A549 (cell line): ENCODE measurements at regions not wholly inside any gene's neighbourhood (a gene's known extent, or its start where the extent isn't known, plus 50 kb on each side); places are given as distances from the start of the nearest gene placed in this dataset.

Experiments
- EHMT2 ChIP-seq: fragments of 200-600 bp; sonication (generic); IDR thresholded peaks from 2 replicates; pipeline ENCODE4 v1.6.1; 2016; ENCODE audit warnings: antibody characterized with exemption, low read depth, mild to moderate bottlenecking, moderate library complexity
- TF ChIP-seq, protein P1 (sequence below): fragments of >200 bp; sonication (Bioruptor Twin); formaldehyde crosslinking; IDR thresholded peaks from 3 replicates; pipeline ENCODE4 v1.5.1; 2016
- TF ChIP-seq, protein P2 (sequence below): fragments of 450-650 bp; IDR thresholded peaks from 2 replicates; pipeline ENCODE4 v1.6.1; 2014; ENCODE audit warnings: antibody characterized with exemption
- TF ChIP-seq, protein P3 (sequence below): fragments of >200 bp; sonication (Bioruptor Twin); formaldehyde crosslinking; IDR thresholded peaks from 3 replicates; pipeline ENCODE4 v1.6.1; 2016

DNA sequence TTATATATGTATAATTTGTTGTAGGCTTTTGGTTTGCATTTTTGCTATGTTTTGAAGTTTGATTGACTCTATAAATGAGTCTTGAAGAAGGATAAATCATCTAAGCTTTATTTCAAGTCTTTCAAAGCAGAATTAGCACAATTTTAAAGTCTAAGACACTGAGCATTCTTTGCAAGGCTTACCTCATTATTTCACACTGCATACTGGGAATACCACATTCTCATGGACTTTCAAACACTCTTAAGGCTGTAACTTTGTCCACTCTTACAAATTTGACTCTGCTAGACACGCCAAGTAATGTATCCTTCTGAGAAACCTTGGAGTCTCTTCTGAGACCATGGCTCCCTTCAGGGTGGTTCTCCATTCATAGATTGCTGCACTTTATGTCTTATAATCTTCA lies 281.3 kb upstream of the COL8A1 start:
- TF ChIP-seq, protein P1, sequence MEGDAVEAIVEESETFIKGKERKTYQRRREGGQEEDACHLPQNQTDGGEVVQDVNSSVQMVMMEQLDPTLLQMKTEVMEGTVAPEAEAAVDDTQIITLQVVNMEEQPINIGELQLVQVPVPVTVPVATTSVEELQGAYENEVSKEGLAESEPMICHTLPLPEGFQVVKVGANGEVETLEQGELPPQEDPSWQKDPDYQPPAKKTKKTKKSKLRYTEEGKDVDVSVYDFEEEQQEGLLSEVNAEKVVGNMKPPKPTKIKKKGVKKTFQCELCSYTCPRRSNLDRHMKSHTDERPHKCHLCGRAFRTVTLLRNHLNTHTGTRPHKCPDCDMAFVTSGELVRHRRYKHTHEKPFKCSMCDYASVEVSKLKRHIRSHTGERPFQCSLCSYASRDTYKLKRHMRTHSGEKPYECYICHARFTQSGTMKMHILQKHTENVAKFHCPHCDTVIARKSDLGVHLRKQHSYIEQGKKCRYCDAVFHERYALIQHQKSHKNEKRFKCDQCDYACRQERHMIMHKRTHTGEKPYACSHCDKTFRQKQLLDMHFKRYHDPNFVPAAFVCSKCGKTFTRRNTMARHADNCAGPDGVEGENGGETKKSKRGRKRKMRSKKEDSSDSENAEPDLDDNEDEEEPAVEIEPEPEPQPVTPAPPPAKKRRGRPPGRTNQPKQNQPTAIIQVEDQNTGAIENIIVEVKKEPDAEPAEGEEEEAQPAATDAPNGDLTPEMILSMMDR = no peak
- TF ChIP-seq EHMT2 = no peak
- TF ChIP-seq, protein P2, sequence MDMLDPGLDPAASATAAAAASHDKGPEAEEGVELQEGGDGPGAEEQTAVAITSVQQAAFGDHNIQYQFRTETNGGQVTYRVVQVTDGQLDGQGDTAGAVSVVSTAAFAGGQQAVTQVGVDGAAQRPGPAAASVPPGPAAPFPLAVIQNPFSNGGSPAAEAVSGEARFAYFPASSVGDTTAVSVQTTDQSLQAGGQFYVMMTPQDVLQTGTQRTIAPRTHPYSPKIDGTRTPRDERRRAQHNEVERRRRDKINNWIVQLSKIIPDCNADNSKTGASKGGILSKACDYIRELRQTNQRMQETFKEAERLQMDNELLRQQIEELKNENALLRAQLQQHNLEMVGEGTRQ = no peak
- TF ChIP-seq, protein P3, sequence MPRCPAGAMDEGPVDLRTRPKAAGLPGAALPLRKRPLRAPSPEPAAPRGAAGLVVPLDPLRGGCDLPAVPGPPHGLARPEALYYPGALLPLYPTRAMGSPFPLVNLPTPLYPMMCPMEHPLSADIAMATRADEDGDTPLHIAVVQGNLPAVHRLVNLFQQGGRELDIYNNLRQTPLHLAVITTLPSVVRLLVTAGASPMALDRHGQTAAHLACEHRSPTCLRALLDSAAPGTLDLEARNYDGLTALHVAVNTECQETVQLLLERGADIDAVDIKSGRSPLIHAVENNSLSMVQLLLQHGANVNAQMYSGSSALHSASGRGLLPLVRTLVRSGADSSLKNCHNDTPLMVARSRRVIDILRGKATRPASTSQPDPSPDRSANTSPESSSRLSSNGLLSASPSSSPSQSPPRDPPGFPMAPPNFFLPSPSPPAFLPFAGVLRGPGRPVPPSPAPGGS = no peak
